H1 (cell line): ENCODE measurements at regions not wholly inside any gene's neighbourhood (a gene's known extent, or its start where the extent isn't known, plus 50 kb on each side); places are given as distances from the start of the nearest gene placed in this dataset.
"Not testable (repeated sequence)": the region's sequence is repeated elsewhere in the genome, so short reads cannot be mapped to it uniquely, and the experiment has no call there.

Experiments used
- CTCF ChIP-seq, 3 experiments: IDR thresholded peaks; 1 replicate in 2 of 3; 2 replicates in 1 of 3; pipeline versions ENCODE4 v1.5.1 to v1.6.1; 2011; ENCODE audit warnings: low read length in 3 of 3, mild to moderate bottlenecking in 3 of 3, inconsistent platforms in 2 of 3, low read depth in 1 of 3, moderate library complexity in 1 of 3; ENCODE audit not compliant: insufficient read depth in 1 of 3; ENCODE audit errors: control extremely low read depth in 1 of 3
- EZH2 ChIP-seq: fragments of 200-600 bp; sonication (generic); IDR thresholded peaks from 2 replicates; pipeline ENCODE4 v1.7.1; 2012; ENCODE audit warnings: low read depth, mild to moderate bottlenecking, moderate library complexity, low read length, inconsistent platforms; ENCODE audit not compliant: severe bottlenecking
- POLR2AphosphoS5 ChIP-seq: IDR thresholded peaks from 2 replicates; pipeline ENCODE4 v1.6.1; 2011; ENCODE audit warnings: low read depth, low read length
- RAD21 ChIP-seq, 2 experiments: IDR thresholded peaks in 1 of 2; conservative IDR thresholded peaks in 1 of 2; 2 replicates each; pipeline ENCODE4 v1.6.1; 2011; ENCODE audit warnings: low read depth in 2 of 2, low read length in 2 of 2, improper control_type of control experiment in 1 of 2, inconsistent platforms in 1 of 2, mild to moderate bottlenecking in 1 of 2, moderate library complexity in 1 of 2
- RFX5 ChIP-seq: IDR thresholded peaks from 2 replicates; pipeline ENCODE4 v1.6.1; 2011; ENCODE audit warnings: low read depth, low read length, improper control_type of control experiment, borderline replicate concordance
- RXRA ChIP-seq: IDR thresholded peaks from 2 replicates; pipeline ENCODE4 v1.6.1; 2011; ENCODE audit warnings: low read depth, mild to moderate bottlenecking, low read length, moderate library complexity; ENCODE audit not compliant: insufficient read depth
- USF2 ChIP-seq: IDR thresholded peaks from 2 replicates; pipeline ENCODE4 v1.6.1; 2011; ENCODE audit warnings: low read length, improper control_type of control experiment

- TF ChIP-seq EZH2; CTCF (IDR thresholded peaks at IDR 0.05; ENCODE audit: control extremely low read depth in 1 of 3, insufficient read depth in 1 of 3, low read depth in 1 of 3, low read length in 3 of 3); USF2; RAD21 (IDR thresholded peaks at IDR 0.05 in 1 of 2, conservative IDR thresholded peaks at IDR 0.05 in 1 of 2; ENCODE audit: low read depth in 2 of 2, low read length in 2 of 2); POLR2AphosphoS5; RXRA; RFX5: not testable (repeated sequence)
Observed at GRCh38 chr13:65104436-65104835, 2125.7 kb downstream of the PCDH9 start.
